ENCODE measurements at regions not wholly inside any gene's neighbourhood (a gene's known extent, or its start where the extent isn't known, plus 50 kb on each side); places are given as distances from the start of the nearest gene placed in this dataset.

DNA sequence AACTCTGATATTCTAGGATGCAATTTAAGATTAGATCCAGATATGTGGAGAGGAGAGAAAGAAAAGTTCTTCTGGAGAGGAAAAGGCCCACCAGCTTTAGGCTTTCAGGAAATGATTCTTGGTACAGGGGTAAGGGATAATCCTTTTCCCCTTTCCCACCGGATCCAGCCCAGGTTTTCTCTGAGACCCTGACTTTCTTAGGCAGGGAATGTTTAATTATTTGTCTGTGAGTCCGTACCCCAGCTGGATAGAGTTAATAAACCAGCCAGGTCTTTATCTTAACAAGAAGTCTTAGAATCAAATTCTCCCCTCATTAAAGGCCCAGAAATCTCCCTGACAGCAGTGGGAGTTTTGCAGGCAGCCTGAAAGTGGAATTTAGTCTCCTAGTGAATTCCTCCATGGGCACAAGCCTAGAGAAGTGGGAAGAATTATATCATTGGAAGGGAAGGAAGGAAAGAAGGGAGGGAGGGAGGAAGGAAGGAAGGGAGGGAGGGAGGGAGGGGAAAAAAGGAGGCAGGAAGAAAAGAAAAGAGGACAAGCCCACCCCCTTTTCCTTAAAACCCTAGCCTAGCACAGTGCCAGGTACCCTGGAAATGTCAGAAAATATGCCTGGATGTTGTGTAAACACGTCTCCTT lies 189.0 kb downstream of the PLPP3 start:
- DNase-seq, result no peak

DNA sequence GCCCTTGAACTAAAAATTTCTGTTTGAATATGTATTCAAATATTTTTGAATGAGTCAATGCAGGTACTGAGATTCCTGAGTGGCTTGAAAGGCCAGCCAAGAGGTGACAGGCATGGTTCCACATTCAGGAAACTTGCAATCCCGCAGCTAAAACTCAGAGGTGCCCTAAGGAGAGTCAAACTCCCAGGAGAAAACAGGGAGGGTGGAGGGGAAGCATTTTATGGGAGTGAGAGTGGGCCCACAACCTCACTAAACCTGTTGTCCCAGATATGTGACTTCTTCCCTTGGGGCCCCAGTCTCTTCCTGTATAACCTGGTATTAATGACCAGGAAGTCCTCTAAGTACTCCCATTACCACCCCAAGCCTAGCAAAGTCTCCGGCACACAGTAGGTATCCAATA lies 189.6 kb downstream of the PLPP3 start:
- no peak for DNase-seq

DNA sequence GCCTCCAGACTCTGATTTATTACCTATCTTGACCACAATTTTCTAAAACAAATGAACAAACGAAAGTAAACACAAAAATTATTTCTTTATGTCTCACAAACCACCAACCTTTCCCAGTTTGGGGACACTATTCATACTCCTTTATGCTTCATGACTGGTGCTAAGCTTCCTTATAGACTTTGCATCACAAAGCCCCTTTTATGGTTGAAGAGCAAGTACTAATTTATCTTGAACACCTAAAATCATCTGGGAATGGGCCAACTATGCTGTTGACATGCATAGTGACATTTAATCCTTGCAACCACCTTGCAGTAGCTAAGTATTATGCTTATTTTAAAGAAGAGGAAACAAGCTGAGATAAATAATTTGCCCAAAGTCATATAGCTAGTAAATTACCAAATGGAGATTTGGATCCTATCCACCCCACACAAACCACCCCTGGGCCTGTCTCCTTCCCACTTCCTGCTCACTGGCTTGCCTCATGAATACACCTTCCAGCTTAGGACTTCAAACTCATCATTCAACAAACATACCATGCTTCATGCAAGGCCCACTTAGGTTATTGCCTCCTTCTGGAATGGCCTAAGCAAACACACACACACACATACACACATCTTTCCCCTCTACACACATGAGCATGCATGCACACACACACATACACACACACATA lies 192.2 kb downstream of the PLPP3 start:
- DNase-seq, result no peak

DNA sequence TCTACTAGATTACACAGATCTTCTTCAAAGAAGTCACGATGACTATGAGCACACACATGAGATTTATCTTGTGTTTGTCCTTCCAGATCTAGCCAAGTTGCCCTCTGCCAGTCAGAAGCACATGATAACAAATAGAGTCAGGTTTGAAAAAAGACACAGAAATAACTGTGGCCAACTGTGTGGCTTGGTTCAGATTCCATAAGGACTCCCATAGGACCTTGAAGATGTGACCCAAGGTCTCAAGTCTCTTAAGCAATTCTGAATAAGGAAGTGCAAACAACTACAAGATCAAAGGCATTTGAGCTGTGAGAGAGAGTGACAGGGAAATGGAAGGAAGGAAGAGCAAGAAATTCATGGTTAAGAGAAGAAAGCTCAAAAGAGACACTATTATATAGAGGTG lies 194.0 kb downstream of the PLPP3 start:
- no peak for DNase-seq

DNA sequence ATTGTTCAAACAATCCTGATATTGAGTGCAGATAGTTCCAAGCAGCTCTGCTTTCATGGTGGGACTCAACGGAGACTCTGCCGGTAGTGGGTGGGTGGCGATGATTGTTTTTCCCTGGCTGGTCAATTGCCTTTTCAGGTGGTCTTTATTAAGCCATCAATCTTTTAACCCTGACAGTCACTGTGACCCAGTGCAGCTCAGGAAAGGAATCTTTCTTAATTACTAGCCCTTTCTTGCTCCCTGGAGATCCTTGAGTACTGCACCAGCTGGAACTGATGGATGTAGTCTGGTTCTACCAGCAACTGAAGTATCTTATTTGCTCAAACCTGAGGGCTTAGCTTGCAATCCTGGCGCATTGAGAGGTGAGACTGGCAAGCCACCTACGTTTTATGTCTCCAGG lies 196.4 kb downstream of the PLPP3 start:
- DNase-seq, result no peak

DNA sequence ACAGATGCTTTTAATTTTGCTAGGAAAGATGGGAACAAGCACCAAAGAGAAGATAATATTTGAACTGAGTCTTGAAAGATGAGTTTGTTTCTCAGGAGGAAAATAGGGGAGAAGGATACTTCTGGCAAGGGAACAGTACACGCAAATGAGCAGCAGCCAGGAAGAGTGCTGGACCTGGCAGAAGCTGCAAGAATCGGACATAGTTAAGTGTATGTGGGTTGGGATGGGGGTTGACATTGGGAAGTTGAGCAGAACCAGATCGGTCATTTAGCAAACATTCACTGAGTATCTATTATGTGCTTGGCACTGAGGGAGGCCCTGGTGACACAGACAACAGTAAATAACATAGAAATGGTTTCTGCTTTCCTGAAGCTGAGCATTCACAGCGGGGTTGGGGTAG lies 198.8 kb downstream of the PLPP3 start:
- no peak for DNase-seq

DNA sequence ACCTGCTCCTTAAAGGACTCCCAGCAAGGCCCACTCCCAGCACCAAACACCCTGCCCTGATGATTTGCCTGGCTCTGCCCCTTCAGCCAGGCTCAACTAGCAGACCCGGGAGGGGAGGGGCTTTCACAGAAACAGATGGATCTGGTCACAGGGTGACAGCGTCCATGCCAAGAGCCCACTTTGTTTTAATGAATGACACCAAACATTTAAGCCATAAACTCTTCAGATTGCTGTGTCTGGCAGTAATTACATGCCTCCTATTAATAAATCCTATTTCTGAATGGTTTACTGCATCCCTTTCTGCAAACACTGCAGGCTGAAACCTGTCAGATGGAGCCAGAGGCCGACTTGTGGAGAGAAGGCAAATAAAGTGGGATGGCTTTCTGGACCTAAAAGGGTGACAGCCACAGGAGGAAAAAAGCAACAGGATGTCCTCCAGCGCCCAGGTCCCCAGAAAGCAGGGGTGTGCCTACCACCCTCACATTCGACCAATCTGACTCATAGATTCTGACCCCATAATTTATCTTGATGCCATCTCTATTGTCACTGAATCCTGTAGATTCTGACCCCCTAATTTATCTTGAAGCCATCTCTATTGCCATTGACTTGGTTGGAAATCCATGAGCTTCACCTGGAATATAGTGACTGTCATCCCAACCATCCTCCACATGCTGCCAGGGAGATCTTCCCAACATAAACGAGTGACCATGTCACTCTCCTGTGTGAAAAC lies 200.9 kb downstream of the PLPP3 start:
- DNase-seq, result no peak

DNA sequence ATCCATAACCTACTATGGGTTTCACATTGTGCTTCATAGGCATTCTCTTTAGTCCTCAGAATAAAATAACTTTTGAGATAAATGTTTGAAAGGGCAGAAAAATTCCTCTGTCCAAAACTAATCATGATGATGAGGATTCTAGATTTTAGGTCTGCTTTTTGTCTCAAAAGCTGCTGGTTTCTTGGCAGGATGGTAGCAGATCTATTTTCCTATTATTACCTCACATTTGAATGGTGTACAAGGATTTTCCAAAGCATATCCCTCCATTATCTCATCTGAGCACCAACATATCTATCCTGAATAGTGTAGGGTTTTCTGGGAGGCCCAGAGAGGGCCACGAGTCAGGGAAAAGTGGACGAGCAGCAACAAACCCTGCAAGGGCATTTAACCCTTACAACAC lies 201.9 kb downstream of the PLPP3 start:
- no peak for DNase-seq

DNA sequence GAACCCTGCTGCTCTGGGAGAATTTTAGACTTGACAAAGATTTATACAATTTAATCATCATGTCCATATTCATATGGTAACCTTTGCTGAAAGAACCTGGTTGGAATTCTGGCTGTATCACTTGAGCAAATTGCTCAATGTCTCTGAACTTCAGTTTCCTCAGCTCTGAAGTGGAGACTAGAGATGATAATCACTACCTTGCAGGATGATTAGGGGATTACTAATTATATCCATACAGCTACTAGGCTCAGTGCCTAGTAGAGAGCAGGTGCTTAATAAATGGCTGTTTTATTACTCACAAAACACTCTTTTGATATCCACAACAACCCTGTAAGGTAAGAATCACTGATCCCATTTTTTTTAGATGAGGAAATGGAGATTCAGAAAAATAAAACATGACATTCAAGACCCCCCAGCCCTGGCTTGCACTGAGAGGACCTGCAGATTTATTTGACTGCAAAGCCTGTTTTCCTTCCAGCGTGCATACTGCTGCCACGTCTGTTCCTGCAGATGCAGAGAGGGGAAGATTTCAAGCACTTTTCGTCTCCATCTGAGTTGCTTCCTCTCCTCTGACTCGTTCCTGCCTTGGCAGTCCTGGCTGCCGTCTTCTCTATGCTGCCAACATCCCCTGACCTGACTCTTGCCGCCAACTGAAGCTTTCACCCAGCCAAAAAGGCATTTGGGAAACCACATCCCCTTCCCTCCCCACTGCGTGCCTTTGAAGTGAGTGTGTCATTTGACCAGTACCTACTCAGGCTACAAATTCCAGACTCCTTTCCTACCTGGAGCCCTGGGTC lies 203.0 kb downstream of the PLPP3 start:
- DNase-seq, result no peak

DNA sequence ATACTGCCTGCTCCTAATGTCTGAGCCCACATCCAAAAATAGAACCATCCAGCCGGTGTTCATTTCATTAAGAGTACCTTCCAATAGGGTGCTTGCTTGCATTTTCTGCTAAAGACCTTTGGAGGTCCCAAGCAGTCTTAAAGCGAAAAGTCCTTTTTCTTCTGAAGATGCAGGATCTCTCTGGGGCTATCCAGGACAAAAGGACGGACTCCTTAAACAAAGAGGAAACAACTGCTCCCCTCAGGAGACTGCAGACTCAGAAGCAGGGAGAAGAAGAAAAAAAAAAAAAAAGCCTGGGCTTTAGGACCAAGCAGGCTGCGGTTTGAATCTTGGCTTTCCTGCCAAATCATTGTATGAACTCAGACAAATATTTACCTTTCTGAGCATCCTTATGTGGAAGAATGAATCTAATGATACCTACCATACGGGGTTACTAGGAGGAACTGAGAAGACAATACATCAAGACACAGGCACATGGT lies 204.0 kb downstream of the PLPP3 start:
- DNase-seq, result no peak

DNA sequence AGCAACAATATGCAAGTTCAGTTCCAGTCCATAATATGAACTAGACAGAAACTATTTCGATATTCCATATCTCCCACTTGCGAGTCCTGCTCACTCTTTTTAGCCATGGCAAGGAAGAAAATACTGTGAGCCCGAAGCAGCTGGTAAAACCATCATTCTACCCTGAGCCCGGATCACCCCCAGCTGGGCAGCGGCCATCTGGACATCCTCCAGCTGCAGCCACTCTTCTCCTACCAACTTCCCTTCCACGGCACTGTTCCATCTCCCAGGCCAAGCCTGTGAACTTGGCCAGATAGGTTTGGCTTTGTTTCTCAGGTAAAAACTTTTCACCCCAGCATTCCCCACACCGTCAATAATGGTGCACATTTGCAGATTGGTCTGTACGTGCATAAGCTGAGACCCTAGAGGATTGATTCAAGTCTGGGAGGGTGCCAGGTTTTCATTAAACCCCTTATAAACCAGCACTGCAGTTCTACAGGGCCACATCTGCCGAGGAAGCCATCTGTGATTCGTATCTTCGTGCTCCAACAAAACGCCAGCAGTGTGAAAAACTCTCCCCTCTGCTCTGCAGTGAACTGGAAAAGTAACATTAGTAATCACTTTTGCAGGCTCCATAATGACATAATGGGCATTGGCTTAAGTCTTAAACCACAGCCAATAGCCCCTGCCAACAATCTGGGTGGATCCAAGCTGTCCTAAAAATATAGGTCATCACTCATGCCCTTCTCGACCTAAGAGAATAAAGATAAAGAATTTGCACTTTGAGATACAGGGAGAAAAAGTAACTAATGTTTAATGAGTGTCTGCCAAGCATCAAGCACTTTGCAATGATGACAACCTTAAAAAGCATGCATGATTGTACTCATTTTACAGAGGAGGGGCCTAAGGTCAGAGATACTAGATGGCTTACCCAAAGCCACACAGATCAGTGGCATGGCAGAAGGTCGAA lies 205.1 kb downstream of the PLPP3 start:
- no peak for DNase-seq

DNA sequence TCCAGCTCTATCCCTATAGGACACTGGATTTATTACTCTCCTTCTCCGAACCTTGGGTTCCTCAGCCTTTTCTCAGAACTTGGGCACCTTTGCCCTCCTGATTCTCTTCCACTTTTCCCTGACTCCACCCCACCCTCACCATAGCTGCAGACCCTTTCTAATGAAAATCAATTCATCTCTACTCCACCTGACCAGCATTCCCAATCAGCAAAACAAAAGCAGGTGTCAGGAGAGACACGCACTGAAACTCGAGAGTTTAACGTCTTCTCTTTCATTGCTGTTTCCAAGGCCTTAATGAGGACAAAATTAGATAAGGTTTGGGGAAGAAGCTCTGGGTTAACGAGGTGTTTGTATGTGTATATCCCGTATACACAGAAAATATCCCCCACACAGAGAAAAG lies 208.8 kb downstream of the PLPP3 start:
- DNase-seq, result no peak

DNA sequence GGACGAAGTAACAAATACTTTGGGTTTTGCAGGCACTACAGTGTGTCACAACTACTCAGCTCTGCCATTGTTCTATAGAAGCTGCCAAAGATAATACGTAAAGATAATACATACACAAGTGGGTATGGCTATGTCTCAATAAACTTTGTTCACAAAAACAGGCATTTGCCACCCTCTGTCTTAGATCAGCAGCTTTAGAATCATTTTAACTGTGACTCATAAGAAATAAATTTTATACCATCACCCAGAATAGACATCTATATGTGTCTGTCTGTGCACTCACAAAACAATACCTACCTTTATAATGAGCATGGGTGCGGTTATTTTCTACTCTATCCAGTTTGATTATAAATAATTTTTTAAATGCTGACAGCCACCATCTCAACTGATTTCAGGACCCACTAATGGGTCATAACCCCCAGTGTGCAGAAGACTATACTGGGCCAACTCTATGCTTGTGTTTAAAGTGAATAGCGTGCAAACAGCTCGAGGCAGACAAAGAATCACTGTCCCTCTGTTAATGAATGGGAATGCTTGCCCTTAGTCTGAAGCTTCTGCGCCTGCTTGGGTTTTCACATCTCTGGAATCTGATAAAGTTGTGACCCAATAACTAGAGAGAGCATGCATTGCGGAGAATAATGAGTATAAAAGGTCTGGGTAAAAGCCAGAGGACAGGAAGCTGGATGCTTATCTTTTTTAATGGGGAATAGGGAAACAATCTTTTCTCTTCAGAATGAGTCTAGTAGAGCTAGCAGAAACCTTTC lies 216.2 kb downstream of the PLPP3 start:
- no peak for DNase-seq

DNA sequence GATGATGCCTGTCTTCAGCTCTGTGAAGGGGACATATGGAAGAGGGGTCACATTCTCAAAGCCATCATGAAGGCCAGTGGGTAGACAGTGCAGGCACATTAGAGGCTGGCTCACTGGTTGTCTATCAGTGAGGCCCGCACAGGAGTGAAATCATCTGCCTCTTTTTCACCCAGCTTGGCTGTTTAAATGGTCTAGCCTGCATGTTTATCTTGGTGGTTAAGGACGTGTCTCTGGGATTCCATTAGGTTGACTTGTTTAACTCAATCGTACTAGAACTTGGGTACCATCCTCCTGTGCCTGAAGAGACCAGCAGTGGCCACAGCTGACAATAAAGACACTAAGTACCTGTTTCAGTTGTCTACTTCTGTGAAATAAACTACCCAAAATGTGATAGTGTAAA lies 219.3 kb downstream of the PLPP3 start:
- no peak for DNase-seq

DNA sequence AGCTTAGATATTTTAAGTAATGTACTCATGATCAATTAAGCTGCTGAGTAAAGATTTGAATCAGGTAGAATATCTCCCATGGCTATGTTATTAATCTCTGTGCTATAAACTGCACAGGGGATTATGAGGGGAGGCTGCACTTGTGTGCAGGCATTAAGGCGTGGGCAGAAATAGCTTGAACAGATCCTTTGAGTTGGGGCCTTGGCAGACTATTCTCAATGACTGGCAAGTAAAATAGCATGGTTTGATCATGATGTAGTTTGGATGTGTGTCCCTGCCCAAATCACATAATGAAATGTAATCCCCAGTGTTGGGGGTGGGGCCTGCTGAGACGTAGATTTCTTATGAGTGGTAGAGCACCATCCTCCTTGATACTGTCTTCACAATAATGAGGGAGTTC lies 220.3 kb downstream of the PLPP3 start:
- no peak for DNase-seq

DNA sequence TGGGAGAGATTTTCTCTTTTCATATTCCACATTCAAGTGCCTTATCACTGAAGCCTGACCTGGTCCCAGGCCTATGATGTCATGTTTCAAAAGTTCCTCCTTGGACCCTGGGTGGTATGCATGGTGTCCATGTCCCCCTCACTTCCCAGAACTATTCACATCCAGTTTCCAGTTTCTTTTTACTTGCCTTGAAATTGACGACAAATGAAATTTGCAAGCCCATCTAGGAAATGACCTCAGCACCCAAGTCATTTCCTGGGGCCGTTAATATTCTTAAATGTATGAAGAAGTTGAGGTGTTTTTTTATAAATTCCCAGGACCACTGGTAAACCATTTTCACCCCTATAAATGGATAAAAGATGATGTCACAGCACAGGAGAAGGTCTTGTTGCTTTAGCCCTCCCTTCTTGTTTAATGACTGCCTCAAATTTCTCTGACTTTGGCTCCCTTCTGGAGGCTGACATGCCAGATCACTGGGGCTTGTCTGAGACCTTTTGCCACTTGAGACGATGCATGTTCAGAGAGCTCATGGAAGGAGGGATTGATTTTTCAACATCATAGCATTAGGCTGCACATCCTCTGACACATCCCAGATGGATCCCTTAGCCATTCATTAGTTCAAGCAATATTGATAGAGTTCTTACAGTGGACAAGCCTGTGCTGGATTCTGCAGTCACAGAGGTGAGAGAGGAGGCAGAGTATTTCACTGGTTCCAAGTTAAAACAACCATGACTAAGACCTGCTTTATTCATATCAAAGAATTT lies 221.3 kb downstream of the PLPP3 start:
- DNase-seq, result no peak

DNA sequence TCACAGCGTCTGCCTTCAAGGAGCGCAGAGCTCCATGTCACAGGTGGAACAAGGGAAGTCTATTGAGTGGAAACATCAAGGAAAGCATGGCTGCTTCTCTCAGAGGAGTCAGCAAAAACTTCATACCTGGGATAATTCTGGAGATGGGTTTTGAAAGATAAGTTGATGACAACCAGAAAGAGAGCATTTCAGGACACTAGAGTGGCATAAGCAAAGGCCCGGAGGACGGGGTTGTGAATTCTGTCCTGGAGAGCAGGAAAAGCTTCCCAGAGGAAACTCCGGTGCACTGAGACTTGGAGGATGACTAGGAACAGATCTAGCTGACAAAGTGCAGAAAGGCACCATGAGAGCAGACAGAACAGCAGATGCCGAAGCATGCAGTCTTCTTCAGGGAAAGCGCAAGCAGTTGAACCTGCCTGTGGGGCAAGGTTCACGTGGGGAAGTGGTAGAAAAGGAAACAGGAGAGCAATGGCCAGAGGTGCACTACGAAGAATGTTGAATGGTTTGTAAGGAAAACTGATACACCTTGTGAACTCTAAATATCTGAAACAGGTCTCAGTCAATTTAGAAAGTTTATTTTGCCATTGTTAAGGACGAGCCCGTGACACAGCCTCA lies 222.9 kb downstream of the PLPP3 start:
- DNase-seq, result no peak

DNA sequence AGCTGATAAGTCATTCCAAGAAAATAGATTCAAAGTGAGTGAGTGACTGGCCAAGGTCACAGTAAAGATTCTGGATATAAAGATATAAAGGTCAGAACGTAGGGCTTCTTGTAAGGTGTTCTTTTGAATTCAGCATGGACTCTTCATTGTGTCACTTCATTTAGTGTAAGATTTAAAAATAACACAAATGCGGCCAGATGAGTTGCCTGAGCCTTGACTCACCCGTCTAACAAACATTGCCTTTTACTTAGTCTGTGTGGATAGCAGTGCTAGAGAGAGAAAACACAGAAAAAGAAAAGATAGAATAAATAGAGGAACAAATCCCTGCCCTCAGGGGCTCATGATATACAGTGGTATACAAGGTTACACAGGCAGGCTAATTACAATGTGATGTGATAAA lies 223.4 kb downstream of the PLPP3 start:
- DNase-seq, result no peak

DNA sequence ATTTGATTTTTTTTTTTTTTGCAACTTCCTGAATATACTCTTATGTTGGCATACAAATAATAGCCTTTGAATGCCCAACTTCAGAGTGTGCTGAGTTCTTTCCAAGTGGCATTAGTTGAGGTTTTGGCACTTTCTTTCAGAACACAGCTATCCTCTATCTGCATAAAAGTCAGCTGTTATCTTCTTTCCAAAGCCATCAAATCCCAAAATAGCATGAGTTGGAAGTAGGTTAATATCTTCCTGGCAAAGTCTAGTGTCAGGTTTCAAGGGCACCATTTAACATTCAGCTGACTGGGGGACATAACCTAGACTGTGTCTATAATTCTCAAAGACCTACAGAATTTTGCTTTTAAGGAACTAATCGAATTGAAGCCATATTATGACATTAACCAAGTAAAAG lies 223.9 kb downstream of the PLPP3 start:
- no peak for DNase-seq

DNA sequence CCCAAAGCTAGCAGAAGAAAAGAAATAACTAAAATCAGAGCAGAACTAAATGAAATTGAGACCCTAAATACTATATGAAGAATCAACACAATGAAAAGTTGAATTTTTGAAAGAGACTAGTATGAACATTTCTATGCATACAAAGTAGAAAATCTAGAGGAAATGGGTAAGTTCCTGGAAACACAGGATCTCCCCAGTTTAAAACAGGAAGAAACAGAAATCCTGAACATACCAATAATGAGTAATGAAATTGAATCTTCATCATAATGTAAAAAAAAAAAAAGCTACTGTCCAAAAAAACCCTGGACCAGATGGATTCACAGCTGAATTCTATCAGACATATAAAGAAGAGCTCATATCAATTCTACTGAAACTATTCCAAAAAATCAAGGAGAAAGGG lies 233.5 kb downstream of the PLPP3 start:
- DNase-seq, result no peak
